Hepatocyte (in vitro differentiated cells): ENCODE measurements at regions not wholly inside any gene's neighbourhood (a gene's known extent, or its start where the extent isn't known, plus 50 kb on each side); places are given as distances from the start of the nearest gene placed in this dataset.

Experiments
- CTCF ChIP-seq: fragments of 200-600 bp; sonication (generic); IDR thresholded peaks from 2 replicates; pipeline ENCODE4 v1.5.1; 2016; ENCODE audit warnings: antibody characterized with exemption, mild to moderate bottlenecking; ENCODE audit not compliant: poor library complexity
- EZH2 ChIP-seq: fragments of 200-600 bp; sonication (generic); IDR thresholded peaks from 2 replicates; pipeline ENCODE4 v1.6.1; 2016; ENCODE audit warnings: antibody characterized with exemption, mild to moderate bottlenecking, borderline replicate concordance
- EZH2phosphoT487 ChIP-seq: fragments of 200-600 bp; sonication (generic); IDR thresholded peaks from one replicate; pipeline ENCODE4 v1.6.1; 2018; ENCODE audit warnings: antibody characterized with exemption, mild to moderate bottlenecking, low read depth, moderate library complexity; ENCODE audit not compliant: unreplicated experiment, severe bottlenecking

- no peak for TF ChIP-seq EZH2phosphoT487
- TF ChIP-seq CTCF, result no peak
- no peak for TF ChIP-seq EZH2
Observed at GRCh38 chrX:45598861-45599260, 398.2 kb upstream of the DIPK2B start.
